ENCODE measurements at regions not wholly inside any gene's neighbourhood (a gene's known extent, or its start where the extent isn't known, plus 50 kb on each side); places are given as distances from the start of the nearest gene placed in this dataset.

DNA sequence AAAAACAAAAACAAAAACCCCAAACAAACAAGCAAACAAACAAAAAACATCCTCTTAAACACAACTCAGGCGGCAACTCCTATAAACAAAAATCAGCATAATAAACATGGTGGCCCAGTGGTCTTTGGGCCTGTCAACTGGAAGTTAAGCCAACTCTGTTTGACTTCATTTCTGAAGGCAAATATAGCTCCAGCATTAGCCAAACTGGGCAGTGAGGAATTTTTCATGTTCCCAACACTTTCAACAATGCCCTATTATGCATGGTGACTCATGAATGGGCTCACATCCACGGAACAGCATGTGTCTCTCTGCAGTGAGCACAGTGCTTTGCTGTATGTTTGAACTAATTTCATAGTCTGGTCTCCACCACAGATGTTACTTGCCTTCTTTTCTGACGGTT is 143.9 kb upstream of the STC2 start:
- in situ Hi-C loops (cut with HindIII; ENCODE audit: low sequenced_read_pairs) = loop anchor here (5.0 kb wide), 1 partner anchor 60 kb away; no protein-coding TSS in a partner anchor

DNA sequence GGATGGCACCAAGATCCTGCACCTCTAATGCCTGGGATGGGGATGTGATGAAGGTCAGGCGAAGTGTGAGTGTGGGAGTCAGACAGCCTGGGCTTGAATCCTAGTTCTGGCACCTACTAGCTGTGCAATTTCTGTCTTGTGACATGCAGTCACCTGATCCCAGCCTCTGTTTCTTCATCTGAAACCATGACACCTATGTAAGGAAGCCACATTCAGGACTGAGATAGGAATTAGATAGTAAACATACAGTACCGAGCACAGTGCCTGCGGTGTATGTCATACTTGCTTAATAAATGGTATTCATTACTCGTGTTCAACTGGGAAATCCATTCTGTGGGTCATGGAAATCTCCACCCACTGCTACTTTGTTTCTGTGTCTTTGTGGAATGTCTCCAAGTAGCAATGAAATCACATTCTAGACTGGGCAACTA is 140.6 kb upstream of the STC2 start:
- in situ Hi-C loops (cut with HindIII; ENCODE audit: low sequenced_read_pairs) = no loop called here

GRCh38 chr5:173466227-173466626 is 138.0 kb upstream of the STC2 start:
- in situ Hi-C loops (cut with HindIII; ENCODE audit: low sequenced_read_pairs) = no loop called here

DNA sequence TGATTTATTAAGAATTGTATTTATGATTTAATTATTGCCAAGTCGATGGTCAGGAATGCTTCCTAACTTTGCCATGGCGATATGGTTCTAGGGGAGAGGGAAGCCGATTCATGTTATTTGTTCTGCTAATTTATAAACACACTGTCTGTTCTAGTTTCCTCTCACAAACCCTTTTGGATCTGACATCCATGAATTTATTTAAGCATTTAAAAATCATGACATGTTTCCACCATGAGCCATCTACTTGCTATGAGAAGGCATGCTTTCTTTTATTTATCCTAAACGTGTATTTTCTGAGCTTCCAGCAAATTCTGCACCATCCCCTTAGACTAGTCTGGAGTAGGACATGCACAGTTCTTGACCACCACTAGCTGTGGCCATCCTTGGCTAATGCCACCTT is 136.6 kb upstream of the STC2 start:
- in situ Hi-C loops (cut with HindIII; ENCODE audit: low sequenced_read_pairs) = no loop called here

DNA sequence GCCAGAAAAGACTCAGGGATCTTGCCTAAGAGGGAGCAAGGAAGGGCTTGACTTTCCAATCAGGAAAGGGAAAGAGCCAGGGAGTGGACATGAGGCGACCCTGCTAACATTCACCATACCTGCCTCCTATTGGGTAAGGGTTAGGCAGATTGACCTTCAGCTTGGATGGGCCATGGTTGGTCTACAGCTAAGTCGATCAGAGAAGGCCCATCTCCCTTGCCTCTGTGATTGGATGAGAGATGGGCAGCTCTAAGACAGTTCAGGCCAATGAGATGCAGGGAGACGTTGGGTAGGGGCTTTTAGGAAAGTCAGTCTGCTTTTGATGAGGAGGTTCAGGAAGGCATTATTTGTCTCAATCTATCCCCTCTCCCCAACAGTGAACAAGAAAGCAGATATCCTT is 135.0 kb upstream of the STC2 start:
- in situ Hi-C loops (cut with HindIII; ENCODE audit: low sequenced_read_pairs) = no loop called here

- in situ Hi-C loops (cut with HindIII; ENCODE audit: low sequenced_read_pairs) = no loop called here
These were observed 130.8 kb upstream of the STC2 start for GRCh38 chr5:173458828-173459609.

GRCh38 chr5:173457482-173457881 is 129.3 kb upstream of the STC2 start:
- in situ Hi-C loops (cut with HindIII; ENCODE audit: low sequenced_read_pairs) = no loop called here

- in situ Hi-C loops (cut with HindIII; ENCODE audit: low sequenced_read_pairs) = no loop called here
These were observed 128.5 kb upstream of the STC2 start for GRCh38 chr5:173456751-173457171.

GRCh38 chr5:173456181-173456580 is 128.0 kb upstream of the STC2 start:
- in situ Hi-C loops (cut with HindIII; ENCODE audit: low sequenced_read_pairs) = no loop called here

- in situ Hi-C loops (cut with HindIII; ENCODE audit: low sequenced_read_pairs) = no loop called here
These were observed 127.4 kb upstream of the STC2 start for GRCh38 chr5:173455599-173455957.

- in situ Hi-C loops (cut with HindIII; ENCODE audit: low sequenced_read_pairs) = loop anchor here (5.0 kb wide), 1 partner anchor 73 kb away; no protein-coding TSS in a partner anchor
These were observed 126.8 kb upstream of the STC2 start for GRCh38 chr5:173454736-173455598.

DNA sequence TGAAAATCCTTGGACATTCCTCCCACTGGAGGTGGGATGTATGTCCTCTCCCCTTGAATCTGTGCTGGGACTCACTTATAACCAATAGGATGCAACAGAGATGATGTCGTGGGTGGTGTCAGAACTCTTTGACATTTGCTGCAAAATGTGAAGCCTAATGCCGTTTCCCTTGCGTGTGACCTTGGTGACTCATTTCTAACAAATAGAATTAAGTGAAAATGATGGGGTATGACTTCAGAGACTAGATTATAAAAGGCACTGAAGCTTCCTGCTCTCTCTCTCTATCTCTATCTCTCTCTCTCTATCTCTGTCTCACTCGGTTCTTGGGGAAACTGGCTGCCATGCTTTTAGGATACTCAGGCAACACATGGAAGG is 126.1 kb upstream of the STC2 start:
- in situ Hi-C loops (cut with HindIII; ENCODE audit: low sequenced_read_pairs) = loop anchor here (5.0 kb wide), 1 partner anchor 72 kb away; no protein-coding TSS in a partner anchor

- in situ Hi-C loops (cut with HindIII; ENCODE audit: low sequenced_read_pairs) = loop anchor here (5.0 kb wide), 1 partner anchor 71 kb away; no protein-coding TSS in a partner anchor
These were observed 125.0 kb upstream of the STC2 start for GRCh38 chr5:173453167-173453566.

GRCh38 chr5:173452119-173452905 is 124.1 kb upstream of the STC2 start:
- in situ Hi-C loops (cut with HindIII; ENCODE audit: low sequenced_read_pairs) = loop anchor here (5.0 kb wide), 1 partner anchor 70 kb away; no protein-coding TSS in a partner anchor

- in situ Hi-C loops (cut with HindIII; ENCODE audit: low sequenced_read_pairs) = loop anchor here (5.0 kb wide), 1 partner anchor 69 kb away; no protein-coding TSS in a partner anchor
These were observed 123.4 kb upstream of the STC2 start for GRCh38 chr5:173451651-173452050.

- in situ Hi-C loops (cut with HindIII; ENCODE audit: low sequenced_read_pairs) = loop anchor here (5.0 kb wide), 1 partner anchor 69 kb away; no protein-coding TSS in a partner anchor
These were observed 122.8 kb upstream of the STC2 start for GRCh38 chr5:173451031-173451430.

DNA sequence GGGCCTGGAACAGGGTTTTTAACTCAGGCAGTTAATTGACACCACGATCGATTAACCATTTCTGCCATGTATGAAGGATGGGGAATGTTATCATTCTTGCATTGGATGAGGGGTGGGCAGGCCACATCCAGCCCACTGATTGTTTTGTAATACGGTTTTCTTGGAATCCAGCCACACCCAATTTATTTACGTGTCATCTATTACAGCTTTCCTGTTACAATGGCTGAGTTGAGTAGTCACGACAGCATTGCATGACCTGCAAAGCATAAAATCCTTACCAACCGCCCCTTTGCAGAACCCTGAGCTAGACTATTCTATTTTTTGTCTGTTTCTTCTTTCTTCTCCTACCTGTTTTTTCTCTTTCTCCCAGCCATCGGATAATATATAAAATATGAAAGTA is 122.0 kb upstream of the STC2 start:
- in situ Hi-C loops (cut with HindIII; ENCODE audit: low sequenced_read_pairs) = loop anchor here (5.0 kb wide), 1 partner anchor 68 kb away; no protein-coding TSS in a partner anchor

GRCh38 chr5:173448856-173449255 is 120.6 kb upstream of the STC2 start:
- in situ Hi-C loops (cut with HindIII; ENCODE audit: low sequenced_read_pairs) = no loop called here

GRCh38 chr5:173443971-173444370 is 115.8 kb upstream of the STC2 start:
- in situ Hi-C loops (cut with HindIII; ENCODE audit: low sequenced_read_pairs) = no loop called here

DNA sequence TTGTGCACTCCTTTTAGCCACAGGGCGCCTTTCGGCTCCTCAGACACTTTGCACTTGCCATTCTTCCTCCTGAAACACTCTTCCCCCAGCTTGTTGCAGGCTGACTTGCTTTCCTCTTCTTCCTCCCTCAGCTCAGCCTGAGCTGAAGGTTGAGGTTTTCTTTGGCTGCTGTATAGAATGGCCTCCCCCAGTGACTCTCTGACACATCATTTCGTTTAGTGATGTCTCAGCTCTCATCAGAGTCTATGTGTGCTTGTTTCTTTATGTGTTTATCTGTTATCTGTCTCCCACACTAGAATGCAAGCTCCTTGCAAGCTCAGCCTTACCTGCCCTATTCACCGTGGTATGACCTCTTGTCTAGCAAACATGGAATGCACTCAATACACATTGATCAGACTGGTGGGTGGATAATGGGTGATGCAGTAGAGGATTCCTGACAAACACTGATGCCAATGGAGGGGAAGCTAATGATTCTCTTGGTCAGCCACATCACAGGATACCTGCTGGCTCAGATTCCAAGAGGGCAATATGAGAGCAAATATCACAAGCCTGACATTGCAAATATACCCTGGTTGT is 112.9 kb upstream of the STC2 start:
- in situ Hi-C loops (cut with HindIII; ENCODE audit: low sequenced_read_pairs) = no loop called here
